Progenitor cell of endocrine pancreas (in vitro differentiated cells): ENCODE measurements at regions not wholly inside any gene's neighbourhood (a gene's known extent, or its start where the extent isn't known, plus 50 kb on each side); places are given as distances from the start of the nearest gene placed in this dataset.
A peak's percentile ranks its signal among the peaks of the same experiment; 100 is the strongest.

Experiments used
- DNase-seq: peaks from one replicate; pipeline ENCODE4 v3.0.0; 2021; ENCODE audit warnings: low spot score; ENCODE audit not compliant: unreplicated experiment
- H3K27ac Mint-ChIP-seq: 2 replicates; pipeline ENCODE4 v1.8.0; 2021; ENCODE audit warnings: mild to moderate bottlenecking, moderate library complexity, mixed read lengths
- H3K27me3 Mint-ChIP-seq: 2 replicates; pipeline ENCODE4 v1.8.0; 2021; ENCODE audit warnings: mixed read lengths
- H3K36me3 Mint-ChIP-seq: 2 replicates; pipeline ENCODE4 v1.8.0; 2022; ENCODE audit warnings: mixed read lengths; ENCODE audit not compliant: insufficient read depth
- H3K4me1 Mint-ChIP-seq: 2 replicates; pipeline ENCODE4 v1.8.0; 2021; ENCODE audit warnings: low read depth, mixed read lengths
- H3K4me3 Mint-ChIP-seq: 2 replicates; pipeline ENCODE4 v1.8.0; 2021; ENCODE audit warnings: low read depth, mild to moderate bottlenecking, moderate library complexity, mixed read lengths
- H3K9me3 Mint-ChIP-seq: 2 replicates; pipeline ENCODE4 v1.8.0; 2021; ENCODE audit warnings: low read depth, mixed read lengths
- TF ChIP-seq, protein P1 (sequence below): fragments of 200-600 bp; sonication (generic); IDR thresholded peaks from one replicate; pipeline ENCODE4 v1.5.0; 2021; ENCODE audit warnings: antibody characterized with exemption, mild to moderate bottlenecking; ENCODE audit not compliant: unreplicated experiment

- Mint-ChIP-seq H3K27ac (no peak overlapping the region), H3K4me1 (no peaks in the 10 kb centered on the region), H3K4me3 (no peak overlapping the region), H3K36me3 (no peaks in the 10 kb centered on the region), H3K27me3 (peaks cover 25% of the 10 kb centered on the region), H3K9me3 (no peaks in the 10 kb centered on the region)
- no peak for DNase-seq
- TF ChIP-seq, protein P1, sequence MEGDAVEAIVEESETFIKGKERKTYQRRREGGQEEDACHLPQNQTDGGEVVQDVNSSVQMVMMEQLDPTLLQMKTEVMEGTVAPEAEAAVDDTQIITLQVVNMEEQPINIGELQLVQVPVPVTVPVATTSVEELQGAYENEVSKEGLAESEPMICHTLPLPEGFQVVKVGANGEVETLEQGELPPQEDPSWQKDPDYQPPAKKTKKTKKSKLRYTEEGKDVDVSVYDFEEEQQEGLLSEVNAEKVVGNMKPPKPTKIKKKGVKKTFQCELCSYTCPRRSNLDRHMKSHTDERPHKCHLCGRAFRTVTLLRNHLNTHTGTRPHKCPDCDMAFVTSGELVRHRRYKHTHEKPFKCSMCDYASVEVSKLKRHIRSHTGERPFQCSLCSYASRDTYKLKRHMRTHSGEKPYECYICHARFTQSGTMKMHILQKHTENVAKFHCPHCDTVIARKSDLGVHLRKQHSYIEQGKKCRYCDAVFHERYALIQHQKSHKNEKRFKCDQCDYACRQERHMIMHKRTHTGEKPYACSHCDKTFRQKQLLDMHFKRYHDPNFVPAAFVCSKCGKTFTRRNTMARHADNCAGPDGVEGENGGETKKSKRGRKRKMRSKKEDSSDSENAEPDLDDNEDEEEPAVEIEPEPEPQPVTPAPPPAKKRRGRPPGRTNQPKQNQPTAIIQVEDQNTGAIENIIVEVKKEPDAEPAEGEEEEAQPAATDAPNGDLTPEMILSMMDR, result no peak
These were observed 108.3 kb downstream of the SLITRK5 start for GRCh38 chr13:87779426-87779825.

GRCh38 chr13:87783366-87783765 lies 112.2 kb downstream of the SLITRK5 start:
- H3K27ac Mint-ChIP-seq, result no peak overlapping the region
- no peaks in the 10 kb centered on the region for H3K36me3 Mint-ChIP-seq
- H3K4me1 Mint-ChIP-seq, result no peaks in the 10 kb centered on the region
- DNase-seq, result no peak
- H3K27me3 Mint-ChIP-seq, result peaks cover 16% of the 10 kb centered on the region
- H3K4me3 Mint-ChIP-seq, result no peak overlapping the region
- no peaks in the 10 kb centered on the region for H3K9me3 Mint-ChIP-seq
- TF ChIP-seq, protein P1, result no peak

- no peaks in the 10 kb centered on the region for H3K9me3 Mint-ChIP-seq
- no peaks in the 10 kb centered on the region for H3K36me3 Mint-ChIP-seq
- no peaks in the 10 kb centered on the region for H3K4me1 Mint-ChIP-seq
- H3K27ac Mint-ChIP-seq, result no peak overlapping the region
- no peak overlapping the region for H3K4me3 Mint-ChIP-seq
- no peaks in the 10 kb centered on the region for H3K27me3 Mint-ChIP-seq
- no peak for DNase-seq
- TF ChIP-seq, protein P1, result no peak
These were observed 117.2 kb downstream of the SLITRK5 start for GRCh38 chr13:87788363-87788762.

DNA sequence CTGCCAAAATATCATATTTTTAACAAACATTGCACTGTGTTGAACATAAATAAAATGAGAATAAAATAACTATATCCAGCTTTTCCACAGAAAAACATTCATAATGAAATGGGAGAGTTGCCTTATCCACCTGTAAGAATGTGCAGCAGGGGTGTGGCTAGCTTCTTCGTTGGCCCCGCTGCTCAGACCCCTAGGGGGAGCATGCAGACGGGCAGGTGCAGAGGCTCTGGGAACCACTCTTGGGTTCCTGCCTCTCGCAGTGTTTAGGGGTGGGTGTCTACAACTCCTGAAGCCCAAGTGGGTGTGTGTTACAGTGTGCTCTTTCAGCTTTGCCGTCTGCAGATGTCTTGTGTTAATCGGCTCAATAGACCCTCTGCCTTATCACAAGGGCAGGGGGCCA lies 121.7 kb downstream of the SLITRK5 start:
- no peaks in the 10 kb centered on the region for H3K4me1 Mint-ChIP-seq
- H3K4me3 Mint-ChIP-seq, result no peak overlapping the region
- DNase-seq, result no peak
- H3K36me3 Mint-ChIP-seq, result no peaks in the 10 kb centered on the region
- H3K27me3 Mint-ChIP-seq, result peaks cover 4% of the 10 kb centered on the region
- H3K9me3 Mint-ChIP-seq, result no peaks in the 10 kb centered on the region
- TF ChIP-seq, protein P1, result peak; percentile 33
- H3K27ac Mint-ChIP-seq, result no peak overlapping the region

DNA sequence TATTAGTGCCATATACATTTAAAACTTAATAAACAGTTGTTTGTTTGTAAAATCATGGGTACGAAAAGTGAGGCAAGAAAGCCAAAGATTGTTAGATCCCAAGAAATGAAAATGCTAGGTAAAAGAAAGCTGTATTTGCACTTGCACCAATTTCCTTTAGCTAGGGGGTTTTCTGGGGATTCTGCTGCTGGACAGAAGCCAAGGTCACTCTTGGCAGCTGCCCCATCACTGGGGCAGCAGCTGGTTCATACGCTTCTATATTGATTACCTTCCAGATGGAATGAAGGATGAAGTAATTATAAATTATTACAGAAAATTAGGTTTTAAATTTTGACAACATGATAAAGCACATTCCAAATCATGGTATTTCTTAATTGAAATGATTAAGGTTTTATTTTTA lies 127.4 kb downstream of the SLITRK5 start:
- no peak overlapping the region for H3K27ac Mint-ChIP-seq
- no peaks in the 10 kb centered on the region for H3K9me3 Mint-ChIP-seq
- no peaks in the 10 kb centered on the region for H3K36me3 Mint-ChIP-seq
- no peak overlapping the region for H3K4me3 Mint-ChIP-seq
- H3K27me3 Mint-ChIP-seq, result peaks cover 4% of the 10 kb centered on the region
- no peaks in the 10 kb centered on the region for H3K4me1 Mint-ChIP-seq
- DNase-seq, result no peak
- TF ChIP-seq, protein P1, result no peak
